IMR-90 (cell line): ENCODE measurements at regions not wholly inside any gene's neighbourhood (a gene's known extent, or its start where the extent isn't known, plus 50 kb on each side); places are given as distances from the start of the nearest gene placed in this dataset.

Experiments used
- ATAC-seq: fragments of 200-7000 bp; cut with Tn5 transposase; 2 replicates; pipeline ENCODE4 v1.9.1; 2020; ENCODE audit warnings: low read depth, mild to moderate bottlenecking, moderate library complexity
- BruUV-seq: library from RNA; stranded (reverse); fragments of 400-500 nt; replicated peaks from 2 replicates; lab custom pipeline; 2021; lab: Mats Ljungman, UMichigan
- CTCF ChIA-PET: fragments of 300-600 bp; formaldehyde crosslinking; extraction: SDS; loops from one replicate; lab custom pipeline; 2021; ENCODE audit warnings: antibody characterized with exemption; lab: Yijun Ruan, JAX
- POLR2A ChIA-PET: fragments of 300-600 bp; sonication (Branson Sonifier 250); formaldehyde crosslinking; loops from one replicate; lab custom pipeline; 2022; ENCODE audit warnings: antibody characterized with exemption; ENCODE audit not compliant: unreplicated experiment; lab: Charles Lee
- DNase-seq: peaks from one replicate; pipeline ENCODE4 v3.0.0; 2013
- H2AFZ ChIP-seq: replicated peaks from 2 replicates; pipeline ENCODE3; 2013; ENCODE audit warnings: low read length, mild to moderate bottlenecking; ENCODE audit not compliant: poor library complexity
- H2AK5ac ChIP-seq: 2 replicates; pipeline ENCODE4 v1.6.1; 2013; ENCODE audit warnings: low read depth, low read length, inconsistent platforms
- H2AK9ac ChIP-seq: replicated peaks from 2 replicates; pipeline ENCODE3; 2013; ENCODE audit warnings: mild to moderate bottlenecking, low read depth, low read length, moderate library complexity; ENCODE audit not compliant: poor library complexity
- H2BK120ac ChIP-seq: 2 replicates; pipeline ENCODE4 v1.6.1; 2013; ENCODE audit warnings: low read depth, low read length, inconsistent platforms
- H2BK15ac ChIP-seq: 3 replicates; pipeline ENCODE4 v1.6.1; 2013; ENCODE audit warnings: low read depth, low read length, inconsistent platforms
- H2BK20ac ChIP-seq: 2 replicates; pipeline ENCODE4 v1.6.1; 2013; ENCODE audit warnings: low read depth, mild to moderate bottlenecking, inconsistent platforms, low read length, moderate library complexity
- H2BK5ac ChIP-seq: 2 replicates; pipeline ENCODE4 v1.6.1; 2013; ENCODE audit warnings: mild to moderate bottlenecking, low read depth, low read length, inconsistent platforms; ENCODE audit not compliant: poor library complexity, severe bottlenecking
- H3K14ac ChIP-seq: replicated peaks from 2 replicates; pipeline ENCODE4 v1.6.1; 2013; ENCODE audit warnings: low read depth, low read length, inconsistent platforms
- H3K18ac ChIP-seq: 2 replicates; pipeline ENCODE4 v1.6.1; 2013; ENCODE audit warnings: low read depth, low read length, control low read depth
- H3K23ac ChIP-seq: 2 replicates; pipeline ENCODE4 v1.6.1; 2013; ENCODE audit warnings: low read depth, low read length, inconsistent platforms
- H3K27ac ChIP-seq: 2 replicates; pipeline ENCODE4 v1.5.1; 2013; ENCODE audit warnings: mild to moderate bottlenecking, control low read depth, low read length; ENCODE audit not compliant: insufficient read depth
- H3K27me3 ChIP-seq: 2 replicates; pipeline ENCODE4 v1.6.1; 2013; ENCODE audit warnings: low read length; ENCODE audit not compliant: control insufficient read depth, insufficient read depth
- H3K36me3 ChIP-seq: 2 replicates; pipeline ENCODE4 v1.6.1; 2013; ENCODE audit warnings: low read length, mixed read lengths; ENCODE audit not compliant: control insufficient read depth, insufficient read depth
- H3K4ac ChIP-seq: 2 replicates; pipeline ENCODE4 v1.6.1; 2013; ENCODE audit warnings: low read depth, low read length, inconsistent platforms
- H3K4me1 ChIP-seq: 2 replicates; pipeline ENCODE4 v1.6.1; 2013; ENCODE audit warnings: low read length, mixed read lengths; ENCODE audit not compliant: control insufficient read depth, insufficient read depth
- H3K4me2 ChIP-seq: 2 replicates; pipeline ENCODE4 v1.6.1; 2013; ENCODE audit warnings: low read depth, mild to moderate bottlenecking, control low read depth, low read length, moderate library complexity
- H3K4me3 ChIP-seq: 2 replicates; pipeline ENCODE4 v1.5.1; 2013; ENCODE audit warnings: low read depth, mild to moderate bottlenecking, control low read depth, low read length, moderate library complexity; ENCODE audit not compliant: insufficient read depth
- H3K56ac ChIP-seq: 2 replicates; pipeline ENCODE4 v1.6.1; 2013; ENCODE audit warnings: low read length, inconsistent platforms; ENCODE audit not compliant: insufficient read depth; ENCODE audit errors: extremely low read depth
- H3K79me1 ChIP-seq, 2 experiments: 2 replicates each; pipeline ENCODE4 v1.6.1; 2013; ENCODE audit warnings: low read length in 2 of 2, inconsistent platforms in 1 of 2, low read depth in 1 of 2
- H3K9ac ChIP-seq: 2 replicates; pipeline ENCODE4 v1.6.1; 2013; ENCODE audit warnings: low read depth, low read length, control low read depth
- H3K9me1 ChIP-seq: 2 replicates; pipeline ENCODE4 v1.6.1; 2013; ENCODE audit warnings: low read length, inconsistent platforms; ENCODE audit not compliant: insufficient read depth
- H3K9me3 ChIP-seq: 2 replicates; pipeline ENCODE4 v1.6.1; 2013; ENCODE audit warnings: low read length; ENCODE audit not compliant: control insufficient read depth, insufficient read depth
- H4K20me1 ChIP-seq: 2 replicates; pipeline ENCODE4 v1.6.1; 2013; ENCODE audit warnings: low read length, inconsistent platforms; ENCODE audit not compliant: insufficient read depth
- H4K5ac ChIP-seq: 2 replicates; pipeline ENCODE4 v1.6.1; 2013; ENCODE audit warnings: mild to moderate bottlenecking, low read depth, low read length, control low read depth
- H4K8ac ChIP-seq, 2 experiments: 2 replicates each; pipeline ENCODE4 v1.6.1; 2013; ENCODE audit warnings: low read depth in 2 of 2, low read length in 2 of 2, control low read depth in 1 of 2, inconsistent platforms in 1 of 2
- H4K91ac ChIP-seq: 2 replicates; pipeline ENCODE4 v1.6.1; 2013; ENCODE audit warnings: low read depth, low read length, inconsistent platforms; ENCODE audit not compliant: insufficient read depth
- BHLHE40 ChIP-seq: fragments of 150-350 bp; IDR thresholded peaks from 2 replicates; pipeline ENCODE4 v1.6.1; 2016; ENCODE audit warnings: mild to moderate bottlenecking, low read depth, low read length
- CEBPB ChIP-seq: IDR thresholded peaks from 2 replicates; pipeline ENCODE4 v1.6.1; 2012; ENCODE audit warnings: low read depth, low read length, improper control_type of control experiment
- CHD1 ChIP-seq: IDR thresholded peaks from 2 replicates; pipeline ENCODE4 v1.6.1; 2012; ENCODE audit warnings: low read depth, low read length, improper control_type of control experiment
- CTCF ChIP-seq: conservative IDR thresholded peaks from 2 replicates; pipeline ENCODE4 v1.5.1; 2012; ENCODE audit warnings: mild to moderate bottlenecking, low read depth, low read length, improper control_type of control experiment
- ELK1 ChIP-seq: fragments of 150-350 bp; IDR thresholded peaks from 2 replicates; pipeline ENCODE4 v1.6.1; 2016; ENCODE audit warnings: low read depth, mild to moderate bottlenecking, low read length, moderate library complexity, borderline replicate concordance
- FOS ChIP-seq: fragments of 150-350 bp; IDR thresholded peaks from 2 replicates; pipeline ENCODE4 v1.6.1; 2016; ENCODE audit warnings: low read depth, low read length
- MAFK ChIP-seq: IDR thresholded peaks from 2 replicates; pipeline ENCODE4 v1.6.1; 2012; ENCODE audit warnings: low read depth, low read length, improper control_type of control experiment
- MAZ ChIP-seq: IDR thresholded peaks from 2 replicates; pipeline ENCODE4 v1.6.1; 2012; ENCODE audit warnings: low read depth, mild to moderate bottlenecking, low read length, improper control_type of control experiment, moderate library complexity, borderline replicate concordance
- MXI1 ChIP-seq: IDR thresholded peaks from 2 replicates; pipeline ENCODE4 v1.6.1; 2012; ENCODE audit warnings: low read depth, mild to moderate bottlenecking, low read length, moderate library complexity, borderline replicate concordance
- NFE2L2 ChIP-seq: fragments of 150-350 bp; IDR thresholded peaks from 2 replicates; pipeline ENCODE4 v1.6.1; 2016; ENCODE audit warnings: low read depth, mild to moderate bottlenecking, low read length
- POLR2A ChIP-seq: IDR thresholded peaks from 2 replicates; pipeline ENCODE4 v1.6.1; 2012; ENCODE audit warnings: mild to moderate bottlenecking, low read depth, low read length
- RAD21 ChIP-seq: IDR thresholded peaks from 2 replicates; pipeline ENCODE4 v1.6.1; 2012; ENCODE audit warnings: low read length, improper control_type of control experiment
- RCOR1 ChIP-seq: IDR thresholded peaks from 2 replicates; pipeline ENCODE4 v1.6.1; 2012; ENCODE audit warnings: mild to moderate bottlenecking, low read length, improper control_type of control experiment; ENCODE audit not compliant: insufficient replicate concordance
- RFX5 ChIP-seq: IDR thresholded peaks from 2 replicates; pipeline ENCODE4 v1.8.0; 2012; ENCODE audit warnings: low read depth, mild to moderate bottlenecking, low read length, moderate library complexity
- SMC3 ChIP-seq: fragments of 150-350 bp; IDR thresholded peaks from 2 replicates; pipeline ENCODE4 v1.6.1; 2016; ENCODE audit warnings: low read depth, mild to moderate bottlenecking, antibody characterized with exemption, low read length, moderate library complexity
- USF2 ChIP-seq: fragments of 150-350 bp; IDR thresholded peaks from 2 replicates; pipeline ENCODE4 v1.6.1; 2017; ENCODE audit warnings: mild to moderate bottlenecking, antibody characterized with exemption, low read length, low read depth
- WGBS, 2 experiments: methylation state at CpG; one replicate each; pipeline versions ENCODE4 v1.1.5 to v1.1.7; 2013; ENCODE audit warnings: missing lambda C conversion rate in 2 of 2; ENCODE audit not compliant: insufficient read length in 1 of 2; ENCODE audit errors: extremely low coverage in 2 of 2; 5-methylcytosine and 5-hydroxymethylcytosine counted together
- dilution Hi-C: fragments of 300-500 bp; cut with HindIII; formaldehyde crosslinking; loops from one replicate; pipeline ENCODE4 v1.14.3; 2018; ENCODE audit warnings: low sequenced_read_pairs; ENCODE audit not compliant: unreplicated experiment
- in situ Hi-C: fragments of 300-500 bp; cut with MboI; formaldehyde crosslinking; loops from 3 replicates; pipeline ENCODE4 v1.14.3; 2019; ENCODE audit warnings: low sequenced_read_pairs, inconsistent platforms, mixed read lengths
- intact Hi-C: fragments of 100-400 bp; cut with micrococcal nuclease; formaldehyde crosslinking; loops from 2 replicates; pipeline ENCODE4 v1.10.0; 2022

GRCh38 chr6:105648276-105648675 lies 245.4 kb upstream of the PREP start:
- H3K23ac ChIP-seq, result no peak overlapping the region
- H3K14ac ChIP-seq, result no peak overlapping the region
- H3K18ac ChIP-seq, result no peak overlapping the region
- no peak overlapping the region for H3K9ac ChIP-seq
- no peaks in the 10 kb centered on the region for H4K20me1 ChIP-seq
- no peak overlapping the region for H4K5ac ChIP-seq
- no peak for TF ChIP-seq MAFK
- no peak for TF ChIP-seq POLR2A
- no peak for TF ChIP-seq BHLHE40
- no peak for TF ChIP-seq ELK1
- TF ChIP-seq MAZ, result no peak
- no peak for TF ChIP-seq SMC3
- TF ChIP-seq RCOR1, result no peak
- no peak for TF ChIP-seq MXI1
- TF ChIP-seq CEBPB, result no peak
- no peak for TF ChIP-seq FOS
- no peak for TF ChIP-seq USF2
- TF ChIP-seq NFE2L2, result no peak
- TF ChIP-seq RFX5, result no peak
- no peak for TF ChIP-seq CTCF
- no peak for TF ChIP-seq CHD1
- no peak for TF ChIP-seq RAD21
- H2BK20ac ChIP-seq, result no peak overlapping the region
- H3K36me3 ChIP-seq, result no peaks in the 10 kb centered on the region
- H3K4me3 ChIP-seq, result no peak overlapping the region
- H3K9me3 ChIP-seq, result no peaks in the 10 kb centered on the region
- intact Hi-C loops (no loop called here), in situ Hi-C loops (no loop called here), dilution Hi-C loops (no loop called here)
- CTCF ChIA-PET, result no interaction called here
- no peaks in the 10 kb centered on the region; the same call in 1 of the 2 replicates for H3K27me3 ChIP-seq
- H2BK5ac ChIP-seq, result no peak overlapping the region
- H4K8ac ChIP-seq, result no peak overlapping the region
- H3K4me2 ChIP-seq, result no peak overlapping the region
- no peak overlapping the region for H2AK9ac ChIP-seq
- H3K9me1 ChIP-seq, result no peaks in the 10 kb centered on the region
- H2BK15ac ChIP-seq, result no peak overlapping the region; the same call in 2 of the 3 replicates
- no peak overlapping the region for H3K56ac ChIP-seq
- no peaks in the 10 kb centered on the region for H3K4me1 ChIP-seq
- no TSS peak for BruUV-seq
- H2BK120ac ChIP-seq, result no peak overlapping the region
- POLR2A ChIA-PET, result no interaction called here
- H3K27ac ChIP-seq, result no peak overlapping the region
- ATAC-seq, result no peak
- DNase-seq, result no peak
- no peak overlapping the region for H2AK5ac ChIP-seq
- no peak overlapping the region for H3K4ac ChIP-seq
- H2AFZ ChIP-seq, result no peak overlapping the region
- H4K91ac ChIP-seq, result no peak overlapping the region
- WGBS, 2 experiments, result no CpG with 5 or more reads among the region's 4 CpGs
- no peaks in the 10 kb centered on the region for H3K79me1 ChIP-seq
